Neural crest cell (in vitro differentiated cells): ENCODE measurements at regions not wholly inside any gene's neighbourhood (a gene's known extent, or its start where the extent isn't known, plus 50 kb on each side); places are given as distances from the start of the nearest gene placed in this dataset.
"Not testable (repeated sequence)": the region's sequence is repeated elsewhere in the genome, so short reads cannot be mapped to it uniquely, and the experiment has no call there.

Source experiments
- DNase-seq: peaks from one replicate; pipeline ENCODE4 v3.0.0; 2021; ENCODE audit warnings: low read depth, mixed read lengths, low spot score
- H3K27ac Mint-ChIP-seq: one replicate; pipeline ENCODE4 v1.8.0; 2021; ENCODE audit warnings: mild to moderate bottlenecking, mixed read lengths; ENCODE audit not compliant: unreplicated experiment
- H3K27me3 Mint-ChIP-seq: 2 replicates; pipeline ENCODE4 v1.8.0; 2021; ENCODE audit warnings: low read depth, mild to moderate bottlenecking, mixed read lengths
- H3K36me3 Mint-ChIP-seq: 2 replicates; pipeline ENCODE4 v1.8.0; 2021; ENCODE audit warnings: low read depth, mild to moderate bottlenecking, mixed read lengths
- H3K4me1 Mint-ChIP-seq: 2 replicates; pipeline ENCODE4 v1.8.0; 2021; ENCODE audit warnings: mixed read lengths
- H3K4me3 Mint-ChIP-seq: one replicate; pipeline ENCODE4 v1.8.0; 2021; ENCODE audit warnings: mild to moderate bottlenecking, mixed read lengths
- H3K9me3 Mint-ChIP-seq: 2 replicates; pipeline ENCODE4 v1.8.0; 2021; ENCODE audit warnings: mixed read lengths
- CTCF ChIP-seq: fragments of 200-600 bp; sonication (generic); conservative IDR thresholded peaks from 2 replicates; pipeline ENCODE4 v1.5.0; 2021; ENCODE audit warnings: antibody characterized with exemption, mild to moderate bottlenecking

- H3K27me3 Mint-ChIP-seq, result peaks cover 30% of the 10 kb centered on the region
- no peak for TF ChIP-seq CTCF
- no peak overlapping the region for H3K27ac Mint-ChIP-seq
- H3K4me1 Mint-ChIP-seq, result no peaks in the 10 kb centered on the region
- DNase-seq, result no peak
- H3K36me3 Mint-ChIP-seq, result no peaks in the 10 kb centered on the region
- H3K9me3 Mint-ChIP-seq, result peaks cover 12% of the 10 kb centered on the region
- no peak overlapping the region for H3K4me3 Mint-ChIP-seq
These were observed 176.6 kb upstream of the VIPR2 start for GRCh38 chr7:159321278-159321677.

DNA sequence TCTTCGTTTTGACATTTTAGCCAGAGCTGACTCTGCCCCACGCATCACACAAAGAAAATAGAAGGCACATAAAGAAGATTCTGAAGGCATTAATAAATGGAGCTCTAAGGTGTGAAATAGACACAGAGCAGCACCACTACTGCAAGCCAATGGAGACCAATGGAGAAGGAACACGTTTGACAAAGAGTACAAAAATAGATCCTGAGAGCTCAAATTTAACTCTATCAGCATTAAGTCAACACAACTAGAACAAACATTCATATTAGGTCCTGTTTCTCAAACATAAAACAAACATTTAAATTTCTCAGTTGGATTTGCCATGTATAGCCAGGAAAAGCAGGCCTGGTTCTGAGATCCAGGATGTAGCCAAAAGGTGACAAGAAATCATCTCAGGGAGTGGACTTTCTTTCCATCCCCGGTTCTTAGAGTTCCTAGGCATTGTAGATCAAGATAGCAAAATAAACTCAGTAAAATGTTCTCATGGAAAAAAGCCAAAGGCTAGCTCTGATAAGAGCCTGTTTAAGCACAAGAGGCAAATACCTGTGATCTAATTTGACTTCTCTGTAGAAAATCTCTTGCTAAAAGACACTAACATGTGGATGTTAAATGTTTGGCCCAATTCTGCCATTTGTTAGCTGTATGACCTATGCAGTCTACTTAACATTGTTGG is 174.2 kb upstream of the VIPR2 start:
- Mint-ChIP-seq H3K4me3 (no peak overlapping the region), H3K27me3 (peaks cover 38% of the 10 kb centered on the region), H3K4me1 (no peaks in the 10 kb centered on the region), H3K27ac (no peak overlapping the region), H3K36me3 (no peaks in the 10 kb centered on the region), H3K9me3 (peaks cover 10% of the 10 kb centered on the region)
- DNase-seq, result no peak
- no peak for TF ChIP-seq CTCF

DNA sequence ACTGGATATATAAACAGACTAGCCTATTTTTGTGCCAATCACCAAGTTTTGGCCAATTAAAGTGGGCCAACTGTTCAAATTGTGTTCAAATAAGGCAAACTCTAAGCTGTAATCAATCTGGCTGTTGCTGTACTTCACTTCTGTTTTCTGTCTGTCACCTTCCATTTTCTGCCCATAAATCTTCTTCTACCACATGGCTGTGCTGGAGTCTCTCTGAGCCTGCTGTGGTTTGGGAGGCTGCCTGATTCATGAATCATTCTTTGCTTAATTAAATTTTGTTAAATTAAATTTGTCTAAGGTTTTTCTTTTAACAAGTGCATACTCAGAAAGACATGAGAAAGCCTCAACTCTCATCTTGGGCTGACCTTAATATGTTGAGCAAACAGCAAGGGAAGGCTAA is 172.6 kb upstream of the VIPR2 start:
- H3K27ac Mint-ChIP-seq, result no peak overlapping the region
- TF ChIP-seq CTCF, result no peak
- no peak for DNase-seq
- no peak overlapping the region for H3K4me3 Mint-ChIP-seq
- no peaks in the 10 kb centered on the region for H3K36me3 Mint-ChIP-seq
- H3K4me1 Mint-ChIP-seq, result no peaks in the 10 kb centered on the region
- peaks cover 10% of the 10 kb centered on the region for H3K9me3 Mint-ChIP-seq
- H3K27me3 Mint-ChIP-seq, result peaks cover 42% of the 10 kb centered on the region

GRCh38 chr7:159311172-159311494 is 166.5 kb upstream of the VIPR2 start:
- Mint-ChIP-seq H3K9me3 (peaks cover 2% of the 10 kb centered on the region), H3K36me3 (no peaks in the 10 kb centered on the region), H3K4me3 (no peak overlapping the region), H3K27ac (no peak overlapping the region), H3K4me1 (no peaks in the 10 kb centered on the region), H3K27me3 (peaks cover 40% of the 10 kb centered on the region)
- no peak for DNase-seq
- TF ChIP-seq CTCF, result no peak

GRCh38 chr7:159310457-159311171 is 165.9 kb upstream of the VIPR2 start:
- no peak overlapping the region for H3K4me3 Mint-ChIP-seq
- TF ChIP-seq CTCF, result no peak
- no peaks in the 10 kb centered on the region for H3K36me3 Mint-ChIP-seq
- peaks cover 2% of the 10 kb centered on the region for H3K9me3 Mint-ChIP-seq
- H3K27me3 Mint-ChIP-seq, result peaks cover 43% of the 10 kb centered on the region
- DNase-seq, result no peak
- no peaks in the 10 kb centered on the region for H3K4me1 Mint-ChIP-seq
- no peak overlapping the region for H3K27ac Mint-ChIP-seq

DNA sequence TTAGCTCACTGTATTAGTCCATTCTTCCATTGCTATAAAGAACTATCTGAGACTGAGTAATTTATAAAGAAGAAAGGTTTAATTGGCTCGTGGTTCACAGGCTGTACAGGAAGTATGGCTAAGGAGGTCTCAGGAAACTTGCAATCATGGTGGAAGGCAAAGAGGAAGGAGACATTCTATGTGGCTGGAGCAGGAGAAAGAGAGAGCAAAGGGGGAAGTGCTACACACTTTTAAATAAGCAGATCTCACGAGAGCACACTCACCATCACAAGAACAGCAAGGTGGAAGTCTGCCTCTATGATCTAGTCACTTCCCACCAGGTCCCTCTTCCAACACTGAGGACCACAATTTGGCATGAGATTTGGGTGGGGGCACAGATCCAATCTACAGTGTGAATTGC is 164.5 kb upstream of the VIPR2 start:
- DNase-seq, H3K4me3 Mint-ChIP-seq, H3K4me1 Mint-ChIP-seq, H3K27ac Mint-ChIP-seq, H3K36me3 Mint-ChIP-seq, H3K9me3 Mint-ChIP-seq: not testable (repeated sequence)
- H3K27me3 Mint-ChIP-seq, result peaks cover 38% of the 10 kb centered on the region
